ENCODE measurements at regions not wholly inside any gene's neighbourhood (a gene's known extent, or its start where the extent isn't known, plus 50 kb on each side); places are given as distances from the start of the nearest gene placed in this dataset.

- no peaks in the 10 kb centered on the region for H3K36me3 ChIP-seq
- no peaks in the 10 kb centered on the region for H3K27me3 ChIP-seq (replicated peaks; ENCODE audit: insufficient read depth)
- ATAC-seq (ENCODE audit: insufficient number of reproducible peaks, low FRiP score, low read depth) = no peak
- DNase-seq (ENCODE audit: low spot score) = no peak
- no peak overlapping the region for H3K4me3 ChIP-seq
- TF ChIP-seq CTCF (IDR thresholded peaks at IDR 0.05) = no peak
- no peak overlapping the region for H3K27ac ChIP-seq
- no peaks in the 10 kb centered on the region for H3K4me1 ChIP-seq (ENCODE audit: control insufficient read depth in 1 of 2, low read depth in 2 of 2)
- H3K9me3 ChIP-seq = no peaks in the 10 kb centered on the region
Observed at GRCh38 chr3:182490596-182491491, 302.5 kb upstream of the ATP11B start.

GRCh38 chr3:182491577-182491976, 301.7 kb upstream of the ATP11B start:
- H3K9me3 ChIP-seq = no peaks in the 10 kb centered on the region
- H3K27ac ChIP-seq = no peak overlapping the region
- H3K4me3 ChIP-seq = no peak overlapping the region
- no peaks in the 10 kb centered on the region for H3K4me1 ChIP-seq (ENCODE audit: control insufficient read depth in 1 of 2, low read depth in 2 of 2)
- DNase-seq (ENCODE audit: low spot score) (no peak), ATAC-seq (ENCODE audit: insufficient number of reproducible peaks, low FRiP score, low read depth) (no peak)
- H3K36me3 ChIP-seq = no peaks in the 10 kb centered on the region
- no peak for TF ChIP-seq CTCF (IDR thresholded peaks at IDR 0.05)
- H3K27me3 ChIP-seq (replicated peaks; ENCODE audit: insufficient read depth) = no peaks in the 10 kb centered on the region

DNA sequence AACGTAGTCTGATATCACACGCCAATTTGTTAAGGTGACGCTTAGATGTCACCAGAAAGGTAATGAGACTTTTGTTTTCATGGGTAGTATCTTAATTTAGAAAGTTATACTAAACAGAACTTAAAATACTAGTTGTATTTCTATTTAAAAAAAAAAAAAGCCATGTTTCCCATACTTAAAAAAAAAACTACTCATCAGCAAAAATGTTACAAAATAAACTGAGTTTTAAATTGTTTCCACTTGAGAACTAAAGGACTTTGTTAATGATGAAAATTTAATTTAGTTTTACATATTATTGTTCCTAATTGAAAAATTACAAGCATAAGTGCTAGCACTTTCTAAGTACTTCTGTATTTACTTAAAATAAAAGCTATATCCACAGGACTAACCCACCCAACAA, 300.8 kb upstream of the ATP11B start:
- H3K4me3 ChIP-seq = no peak overlapping the region
- DNase-seq (ENCODE audit: low spot score) (no peak), ATAC-seq (ENCODE audit: insufficient number of reproducible peaks, low FRiP score, low read depth) (no peak)
- no peaks in the 10 kb centered on the region for H3K36me3 ChIP-seq
- no peaks in the 10 kb centered on the region for H3K9me3 ChIP-seq
- no peak overlapping the region for H3K27ac ChIP-seq
- no peaks in the 10 kb centered on the region for H3K4me1 ChIP-seq (ENCODE audit: control insufficient read depth in 1 of 2, low read depth in 2 of 2)
- no peak for TF ChIP-seq CTCF (IDR thresholded peaks at IDR 0.05)
- no peaks in the 10 kb centered on the region for H3K27me3 ChIP-seq (replicated peaks; ENCODE audit: insufficient read depth)

DNA sequence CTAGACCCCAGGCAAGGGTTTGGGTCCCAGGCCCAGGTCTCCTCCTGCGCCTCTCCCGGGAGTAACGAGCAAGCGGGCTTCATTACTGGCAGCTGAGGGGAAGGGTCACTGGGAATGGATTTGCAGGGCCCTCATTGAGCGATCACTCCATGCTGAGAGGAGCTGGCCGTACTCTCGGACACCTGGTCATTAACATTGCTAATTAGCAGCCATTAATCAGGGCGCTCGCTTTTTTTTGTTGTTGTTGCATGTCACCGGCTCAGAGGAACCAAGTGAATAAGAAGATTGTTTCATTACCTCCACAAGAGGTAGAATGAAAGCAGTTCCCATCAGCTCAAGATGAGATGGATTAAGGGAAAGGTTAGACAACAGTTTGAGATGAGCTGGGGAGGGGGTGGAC, 293.0 kb upstream of the ATP11B start:
- TF ChIP-seq CTCF (IDR thresholded peaks at IDR 0.05) = no peak
- no peaks in the 10 kb centered on the region for H3K9me3 ChIP-seq
- no peak for DNase-seq (ENCODE audit: low spot score)
- H3K4me1 ChIP-seq (ENCODE audit: control insufficient read depth in 1 of 2, low read depth in 2 of 2) = no peaks in the 10 kb centered on the region
- no peaks in the 10 kb centered on the region for H3K27me3 ChIP-seq (replicated peaks; ENCODE audit: insufficient read depth)
- no peak for ATAC-seq (ENCODE audit: insufficient number of reproducible peaks, low FRiP score, low read depth)
- H3K4me3 ChIP-seq = no peak overlapping the region
- no peaks in the 10 kb centered on the region for H3K36me3 ChIP-seq
- no peak overlapping the region for H3K27ac ChIP-seq

DNA sequence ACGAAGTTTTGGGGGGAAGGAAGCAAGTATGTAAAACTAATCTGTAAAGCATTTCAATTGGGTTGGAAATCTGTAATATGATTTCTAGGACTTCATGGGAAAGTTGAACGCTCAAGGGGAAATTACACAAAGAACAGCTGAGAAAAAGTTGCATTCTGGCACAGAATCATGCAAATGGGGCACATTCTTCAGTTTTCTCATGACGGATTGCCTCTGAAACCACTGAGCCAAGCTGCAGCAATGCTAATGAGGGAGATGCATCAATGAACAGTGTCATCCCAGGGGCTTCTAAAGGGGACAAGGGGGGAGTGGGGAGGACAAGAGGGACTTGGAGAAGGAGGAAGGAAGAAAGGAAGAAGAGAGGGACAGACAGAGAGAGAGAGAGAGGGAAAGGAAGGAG, 291.4 kb upstream of the ATP11B start:
- DNase-seq (ENCODE audit: low spot score) (no peak), ATAC-seq (ENCODE audit: insufficient number of reproducible peaks, low FRiP score, low read depth) (no peak)
- no peaks in the 10 kb centered on the region for H3K9me3 ChIP-seq
- H3K27me3 ChIP-seq (replicated peaks; ENCODE audit: insufficient read depth) = no peaks in the 10 kb centered on the region
- no peak overlapping the region for H3K4me3 ChIP-seq
- H3K4me1 ChIP-seq (ENCODE audit: control insufficient read depth in 1 of 2, low read depth in 2 of 2) = no peaks in the 10 kb centered on the region
- H3K36me3 ChIP-seq = no peaks in the 10 kb centered on the region
- no peak for TF ChIP-seq CTCF (IDR thresholded peaks at IDR 0.05)
- no peak overlapping the region for H3K27ac ChIP-seq
